GM23248 (cell line): ENCODE measurements at regions not wholly inside any gene's neighbourhood (a gene's known extent, or its start where the extent isn't known, plus 50 kb on each side); places are given as distances from the start of the nearest gene placed in this dataset.

Experiments used
- EZH2 ChIP-seq: fragments of 200-600 bp; sonication (generic); IDR thresholded peaks from 2 replicates; pipeline ENCODE4 v1.6.1; 2018; ENCODE audit warnings: antibody characterized with exemption, mild to moderate bottlenecking; ENCODE audit not compliant: insufficient read depth, poor library complexity, severe bottlenecking
- EZH2phosphoT487 ChIP-seq: fragments of 200-600 bp; sonication (generic); IDR thresholded peaks from 2 replicates; pipeline ENCODE4 v1.6.1; 2018; ENCODE audit warnings: antibody characterized with exemption, moderate library complexity, mild to moderate bottlenecking, low read depth; ENCODE audit not compliant: insufficient read depth

GRCh38 chr2:134117676-134118075 is 136.2 kb upstream of the MGAT5 start:
- TF ChIP-seq EZH2phosphoT487 (no peak), EZH2 (no peak)
